Left forelimb (tissue), 1 donor: ENCODE measurements at regions not wholly inside any gene's neighbourhood (a gene's known extent, or its start where the extent isn't known, plus 50 kb on each side); places are given as distances from the start of the nearest gene placed in this dataset.

Experiments used
- DNase-seq: peaks from one replicate; pipeline ENCODE4 v3.0.0-alpha.2; 2018; ENCODE audit warnings: low spot score

GRCh38 chr4:12852338-12853307 lies 631.5 kb downstream of the RAB28 start:
- DNase-seq: no peak

GRCh38 chr4:12846368-12846767 lies 637.8 kb downstream of the RAB28 start:
- DNase-seq: no peak

GRCh38 chr4:12844141-12844540 lies 640.0 kb downstream of the RAB28 start:
- no peak for DNase-seq

- no peak for DNase-seq
Measured at GRCh38 chr4:12827966-12828365, 656.2 kb downstream of the RAB28 start.

GRCh38 chr4:12791536-12791935 lies 692.6 kb downstream of the RAB28 start:
- DNase-seq: no peak

GRCh38 chr4:12787261-12787660 lies 696.9 kb downstream of the RAB28 start:
- DNase-seq: no peak

GRCh38 chr4:12778706-12779105 lies 705.4 kb downstream of the RAB28 start:
- no peak for DNase-seq

GRCh38 chr4:12778191-12778590 lies 705.9 kb downstream of the RAB28 start:
- no peak for DNase-seq

GRCh38 chr4:12770351-12770750 lies 713.8 kb downstream of the RAB28 start:
- DNase-seq: no peak

GRCh38 chr4:12761694-12762093 lies 722.4 kb downstream of the RAB28 start:
- no peak for DNase-seq

GRCh38 chr4:12747154-12747553 lies 737.0 kb downstream of the RAB28 start:
- DNase-seq: no peak

GRCh38 chr4:12746221-12746620 lies 737.9 kb downstream of the RAB28 start:
- DNase-seq: no peak

GRCh38 chr4:12734586-12734985 lies 749.6 kb downstream of the RAB28 start:
- no peak for DNase-seq

GRCh38 chr4:12729384-12729783 lies 754.8 kb downstream of the RAB28 start:
- DNase-seq: no peak

- no peak for DNase-seq
Measured at GRCh38 chr4:12724510-12724909, 759.6 kb downstream of the RAB28 start.

- no peak for DNase-seq
Measured at GRCh38 chr4:12723849-12724447, 760.2 kb downstream of the RAB28 start.

- no peak for DNase-seq
Measured at GRCh38 chr4:12716896-12717295, 767.2 kb downstream of the RAB28 start.

GRCh38 chr4:12712648-12713339 lies 771.3 kb downstream of the RAB28 start:
- no peak for DNase-seq

- no peak for DNase-seq
Measured at GRCh38 chr4:12707381-12708175, 776.6 kb downstream of the RAB28 start.

- DNase-seq: no peak
Measured at GRCh38 chr4:12703036-12703435, 781.1 kb downstream of the RAB28 start.

GRCh38 chr4:12701384-12701783 lies 782.8 kb downstream of the RAB28 start:
- DNase-seq: no peak

- no peak for DNase-seq
Measured at GRCh38 chr4:12697970-12698369, 786.2 kb downstream of the RAB28 start.
